IMR-90 (cell line): ENCODE measurements at regions not wholly inside any gene's neighbourhood (a gene's known extent, or its start where the extent isn't known, plus 50 kb on each side); places are given as distances from the start of the nearest gene placed in this dataset.

Experiments used
- CTCF ChIP-seq: conservative IDR thresholded peaks from 2 replicates; pipeline ENCODE4 v1.5.1; 2012; ENCODE audit warnings: mild to moderate bottlenecking, low read depth, low read length, improper control_type of control experiment
- RCOR1 ChIP-seq: IDR thresholded peaks from 2 replicates; pipeline ENCODE4 v1.6.1; 2012; ENCODE audit warnings: mild to moderate bottlenecking, low read length, improper control_type of control experiment; ENCODE audit not compliant: insufficient replicate concordance

GRCh38 chr5:124468671-124469411 lies 277.6 kb downstream of the ZNF608 start:
- TF ChIP-seq CTCF = no peak
- TF ChIP-seq RCOR1 = no peak
